K562 (cell line): ENCODE measurements at regions not wholly inside any gene's neighbourhood (a gene's known extent, or its start where the extent isn't known, plus 50 kb on each side); places are given as distances from the start of the nearest gene placed in this dataset.

Experiments used
- CXXC5 ChIP-seq: fragments of 250-450 bp; sonication (Bioruptor Pico); IDR thresholded peaks from 2 replicates; pipeline ENCODE4 v1.8.0; 2022; ENCODE audit warnings: inconsistent platforms, mild to moderate bottlenecking, moderate library complexity
- TF ChIP-seq, protein P1 (sequence below), 2 experiments: fragments of 450-650 bp; IDR thresholded peaks; 2 replicates each; pipeline ENCODE4 v1.6.1; 2016; ENCODE audit warnings: mild to moderate bottlenecking in 2 of 2, borderline replicate concordance in 1 of 2, low read depth in 1 of 2, moderate library complexity in 1 of 2

DNA sequence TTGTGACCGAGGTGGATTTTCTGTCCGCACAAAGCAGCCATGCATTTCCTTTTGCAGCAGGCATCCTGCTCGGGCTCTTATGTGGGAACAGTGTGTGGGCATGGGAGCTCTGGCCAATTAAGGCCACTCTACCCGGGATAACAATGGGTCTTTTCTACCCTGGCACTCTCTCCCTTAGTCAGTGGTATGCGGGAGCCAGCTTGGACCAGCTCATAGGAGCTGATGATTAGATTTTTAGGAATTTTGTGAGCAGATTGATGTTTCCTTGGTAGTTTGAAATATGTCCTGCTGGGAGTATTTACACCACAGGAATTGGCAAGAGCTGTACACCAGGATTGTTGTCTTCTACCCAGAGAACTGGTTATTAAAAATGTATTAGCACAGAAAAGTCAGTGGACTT lies 89.3 kb downstream of the SPP2 start (continued):
- TF ChIP-seq, protein P1, sequence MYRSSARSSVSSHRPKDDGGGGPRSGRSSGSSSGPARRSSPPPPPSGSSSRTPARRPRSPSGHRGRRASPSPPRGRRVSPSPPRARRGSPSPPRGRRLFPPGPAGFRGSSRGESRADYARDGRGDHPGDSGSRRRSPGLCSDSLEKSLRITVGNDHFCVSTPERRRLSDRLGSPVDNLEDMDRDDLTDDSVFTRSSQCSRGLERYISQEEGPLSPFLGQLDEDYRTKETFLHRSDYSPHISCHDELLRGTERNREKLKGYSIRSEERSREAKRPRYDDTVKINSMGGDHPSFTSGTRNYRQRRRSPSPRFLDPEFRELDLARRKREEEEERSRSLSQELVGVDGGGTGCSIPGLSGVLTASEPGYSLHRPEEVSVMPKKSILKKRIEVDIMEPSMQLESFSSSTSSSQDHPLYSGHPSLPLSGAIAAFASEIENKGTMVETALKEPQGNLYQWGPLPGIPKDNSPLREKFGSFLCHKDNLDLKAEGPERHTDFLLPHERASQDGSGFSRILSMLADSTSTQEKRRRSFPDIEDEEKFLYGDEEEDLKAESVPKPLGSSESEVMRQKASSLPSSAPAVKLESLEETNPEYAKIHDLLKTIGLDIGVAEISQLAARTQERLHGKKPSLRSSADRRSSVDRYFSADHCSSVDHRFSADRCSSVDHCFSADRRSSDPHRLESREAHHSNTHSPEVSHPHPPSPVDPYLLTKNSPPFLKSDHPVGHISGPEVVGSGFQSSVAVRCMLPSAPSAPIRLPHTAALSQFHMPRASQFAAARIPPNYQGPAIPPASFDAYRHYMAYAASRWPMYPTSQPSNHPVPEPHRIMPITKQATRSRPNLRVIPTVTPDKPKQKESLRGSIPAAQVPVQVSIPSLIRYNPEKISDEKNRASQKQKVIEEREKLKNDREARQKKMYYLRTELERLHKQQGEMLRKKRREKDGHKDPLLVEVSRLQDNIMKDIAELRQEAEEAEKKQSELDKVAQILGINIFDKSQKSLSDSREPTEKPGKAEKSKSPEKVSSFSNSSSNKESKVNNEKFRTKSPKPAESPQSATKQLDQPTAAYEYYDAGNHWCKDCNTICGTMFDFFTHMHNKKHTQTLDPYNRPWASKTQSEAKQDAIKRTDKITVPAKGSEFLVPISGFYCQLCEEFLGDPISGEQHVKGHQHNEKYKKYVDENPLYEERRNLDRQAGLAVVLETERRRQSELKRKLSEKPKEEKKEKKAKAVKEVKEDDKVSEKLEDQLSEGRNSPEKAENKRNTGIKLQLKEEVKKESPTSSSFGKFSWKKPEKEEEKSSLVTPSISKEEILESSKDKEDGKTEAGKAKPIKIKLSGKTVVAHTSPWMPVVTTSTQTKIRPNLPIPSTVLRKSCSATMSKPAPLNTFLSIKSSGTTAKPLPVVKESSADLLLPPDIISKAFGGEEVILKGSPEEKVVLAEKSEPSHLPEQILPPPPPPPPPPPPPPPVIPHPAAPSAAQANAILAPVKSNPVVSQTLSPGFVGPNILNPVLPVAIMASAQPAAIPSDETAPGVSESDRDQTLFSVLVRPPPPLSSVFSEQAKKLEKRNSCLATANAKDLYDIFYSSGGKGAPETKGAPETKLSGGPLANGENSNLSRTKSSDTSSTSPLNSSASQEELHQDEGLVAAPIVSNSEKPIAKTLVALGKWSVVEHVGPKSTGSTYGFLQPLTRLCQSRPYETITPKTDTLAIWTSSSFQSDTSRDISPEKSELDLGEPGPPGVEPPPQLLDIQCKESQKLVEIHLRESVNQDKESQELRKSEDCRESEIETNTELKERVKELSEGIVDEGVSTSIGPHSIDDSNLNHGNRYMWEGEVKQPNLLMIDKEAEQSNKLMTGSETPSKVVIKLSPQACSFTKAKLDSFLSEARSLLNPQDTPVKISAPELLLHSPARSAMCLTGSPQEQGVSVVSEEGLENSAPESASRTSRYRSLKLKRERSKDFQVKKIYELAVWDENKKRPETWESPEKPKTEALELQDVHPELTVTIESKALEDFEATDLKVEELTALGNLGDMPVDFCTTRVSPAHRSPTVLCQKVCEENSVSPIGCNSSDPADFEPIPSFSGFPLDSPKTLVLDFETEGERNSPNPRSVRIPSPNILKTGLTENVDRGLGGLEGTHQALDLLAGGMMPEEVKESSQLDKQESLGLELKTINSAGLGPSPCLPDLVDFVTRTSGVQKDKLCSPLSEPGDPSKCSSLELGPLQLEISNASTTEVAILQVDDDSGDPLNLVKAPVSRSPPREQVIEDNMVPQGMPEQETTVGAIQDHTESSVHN (IDR thresholded peaks at IDR 0.05; ENCODE audit: borderline replicate concordance in 1 of 2, low read depth in 1 of 2), result no peak
- no peak for TF ChIP-seq CXXC5 (CRISPR knock-in tag)
